ENCODE measurements at regions not wholly inside any gene's neighbourhood (a gene's known extent, or its start where the extent isn't known, plus 50 kb on each side); places are given as distances from the start of the nearest gene placed in this dataset.

DNA sequence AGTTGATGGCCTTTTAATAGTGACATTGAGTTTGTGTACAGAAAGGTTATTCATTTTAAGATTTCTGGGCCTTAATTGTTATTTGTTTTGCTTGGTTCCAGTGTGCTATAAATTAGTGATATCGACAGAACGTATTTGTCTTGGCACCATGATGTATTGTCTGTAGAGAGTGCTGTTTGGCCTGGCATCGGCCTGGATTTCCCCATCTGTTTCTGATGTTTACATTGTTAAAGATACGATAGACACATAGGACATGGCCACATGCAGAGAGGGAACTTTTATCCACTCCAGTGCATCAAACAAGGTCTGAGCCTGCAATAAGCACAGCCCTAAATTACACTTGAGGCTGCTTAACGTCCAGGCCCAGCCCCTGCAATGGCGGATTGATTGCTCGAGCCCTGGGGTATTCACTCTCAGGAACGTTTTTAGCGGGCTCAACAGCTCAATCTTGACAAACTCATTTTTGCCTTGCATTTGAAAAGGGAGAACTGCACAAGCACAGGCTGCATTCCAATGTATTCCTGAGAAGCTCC lies 144.7 kb downstream of the SLC4A3 start:
- H3K36me3 Mint-ChIP-seq (ENCODE audit: low read depth) = no peaks in the 10 kb centered on the region
- peaks cover 7% of the 10 kb centered on the region for H3K27me3 Mint-ChIP-seq
- H3K27ac Mint-ChIP-seq = no peak overlapping the region
- DNase-seq = no peak
- H3K9me3 Mint-ChIP-seq = no peaks in the 10 kb centered on the region
- no peaks in the 10 kb centered on the region for H3K4me1 Mint-ChIP-seq (ENCODE audit: low read depth)
- no peak overlapping the region for H3K4me3 Mint-ChIP-seq

DNA sequence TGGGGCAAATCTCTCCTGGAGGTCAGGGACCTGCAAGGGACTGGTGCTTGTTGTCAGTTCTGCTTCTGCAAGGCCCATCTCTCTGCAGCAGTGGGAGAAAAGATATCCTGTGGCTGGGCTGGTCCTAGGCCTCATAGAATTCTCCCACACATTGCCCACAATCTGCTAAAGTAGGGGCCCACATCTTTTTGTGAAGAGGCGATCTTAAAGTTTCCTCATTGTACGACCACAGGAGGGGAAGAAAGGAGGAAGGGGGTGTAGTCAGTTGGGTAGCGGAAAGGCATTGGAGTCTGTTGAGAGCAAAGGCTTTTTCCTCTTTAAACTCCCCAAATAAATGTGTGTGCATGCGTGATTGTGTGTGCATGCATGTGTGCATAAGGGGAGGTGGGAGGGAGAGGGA lies 145.3 kb downstream of the SLC4A3 start:
- Mint-ChIP-seq H3K27me3 (peaks cover 7% of the 10 kb centered on the region), H3K9me3 (no peaks in the 10 kb centered on the region), H3K27ac (no peak overlapping the region), H3K36me3 (ENCODE audit: low read depth) (no peaks in the 10 kb centered on the region), H3K4me3 (no peak overlapping the region), H3K4me1 (ENCODE audit: low read depth) (no peaks in the 10 kb centered on the region)
- DNase-seq = no peak

DNA sequence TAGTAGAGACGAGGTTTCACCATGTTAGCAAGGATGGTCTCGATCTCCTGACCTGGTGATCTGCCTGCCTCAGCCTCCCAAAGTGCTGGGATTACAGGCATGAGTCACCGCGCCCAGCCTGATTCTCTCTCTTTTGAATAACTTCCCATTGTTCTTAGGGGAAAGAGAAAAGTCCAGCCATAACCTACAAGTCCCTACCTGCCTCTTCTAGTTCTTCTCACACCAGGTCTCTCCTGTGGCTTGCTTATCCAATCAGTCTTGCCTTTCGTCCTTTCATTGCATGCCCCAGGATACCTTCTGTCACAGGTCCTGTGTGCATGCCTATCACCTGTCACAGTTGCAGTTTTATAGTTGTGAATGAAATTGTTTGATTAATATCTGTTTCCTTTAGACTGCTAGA lies 148.1 kb downstream of the SLC4A3 start:
- Mint-ChIP-seq H3K4me1 (ENCODE audit: low read depth) (no peaks in the 10 kb centered on the region), H3K27me3 (peaks cover 7% of the 10 kb centered on the region), H3K27ac (no peak overlapping the region), H3K4me3 (no peak overlapping the region), H3K36me3 (ENCODE audit: low read depth) (no peaks in the 10 kb centered on the region), H3K9me3 (no peaks in the 10 kb centered on the region)
- no peak for DNase-seq

DNA sequence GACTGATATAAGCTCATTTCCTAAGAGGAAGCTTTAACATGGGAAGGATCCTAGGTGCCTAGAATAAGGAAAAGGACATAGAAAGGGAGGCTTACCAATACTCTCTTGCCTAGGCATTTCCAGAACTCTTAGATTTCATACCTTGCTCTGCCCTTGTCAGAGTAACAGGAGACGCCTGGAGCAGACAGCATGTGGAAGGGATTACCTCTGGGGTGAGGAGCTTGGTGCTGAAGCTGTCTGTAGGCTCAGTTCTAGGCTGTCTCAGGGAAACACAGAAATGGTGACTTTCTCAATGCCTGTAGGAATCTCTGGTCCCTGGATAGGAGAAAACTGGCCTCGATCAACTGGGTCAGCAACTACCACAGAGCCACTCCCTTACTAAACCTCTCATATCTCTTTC lies 150.0 kb downstream of the SLC4A3 start:
- no peaks in the 10 kb centered on the region for H3K4me1 Mint-ChIP-seq (ENCODE audit: low read depth)
- H3K27me3 Mint-ChIP-seq = peaks cover 7% of the 10 kb centered on the region
- no peaks in the 10 kb centered on the region for H3K36me3 Mint-ChIP-seq (ENCODE audit: low read depth)
- no peaks in the 10 kb centered on the region for H3K9me3 Mint-ChIP-seq
- H3K4me3 Mint-ChIP-seq = no peak overlapping the region
- DNase-seq = no peak
- no peak overlapping the region for H3K27ac Mint-ChIP-seq

DNA sequence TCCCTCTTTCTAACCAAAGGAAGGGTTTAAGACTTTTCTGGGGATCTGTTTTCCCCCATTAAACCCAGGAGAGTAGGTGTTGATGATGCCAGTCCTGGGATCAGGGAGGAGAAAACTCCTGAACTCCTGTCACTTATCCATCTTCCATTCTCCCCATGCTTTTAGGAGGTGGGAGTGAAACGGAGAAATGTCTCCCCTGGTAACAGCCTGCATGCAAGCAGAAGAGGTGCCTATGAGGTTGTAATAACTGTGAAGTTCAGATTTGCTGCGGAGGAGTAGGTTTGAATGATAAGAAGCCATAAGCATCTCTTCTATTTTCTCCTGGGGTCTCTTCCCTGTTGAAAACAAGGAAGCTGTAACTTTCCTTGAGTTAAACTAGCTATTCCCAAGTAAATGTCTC lies 150.8 kb downstream of the SLC4A3 start:
- H3K4me3 Mint-ChIP-seq = no peak overlapping the region
- H3K4me1 Mint-ChIP-seq (ENCODE audit: low read depth) = no peaks in the 10 kb centered on the region
- DNase-seq = no peak
- no peak overlapping the region for H3K27ac Mint-ChIP-seq
- H3K9me3 Mint-ChIP-seq = no peaks in the 10 kb centered on the region
- no peaks in the 10 kb centered on the region for H3K36me3 Mint-ChIP-seq (ENCODE audit: low read depth)
- H3K27me3 Mint-ChIP-seq = peaks cover 7% of the 10 kb centered on the region

DNA sequence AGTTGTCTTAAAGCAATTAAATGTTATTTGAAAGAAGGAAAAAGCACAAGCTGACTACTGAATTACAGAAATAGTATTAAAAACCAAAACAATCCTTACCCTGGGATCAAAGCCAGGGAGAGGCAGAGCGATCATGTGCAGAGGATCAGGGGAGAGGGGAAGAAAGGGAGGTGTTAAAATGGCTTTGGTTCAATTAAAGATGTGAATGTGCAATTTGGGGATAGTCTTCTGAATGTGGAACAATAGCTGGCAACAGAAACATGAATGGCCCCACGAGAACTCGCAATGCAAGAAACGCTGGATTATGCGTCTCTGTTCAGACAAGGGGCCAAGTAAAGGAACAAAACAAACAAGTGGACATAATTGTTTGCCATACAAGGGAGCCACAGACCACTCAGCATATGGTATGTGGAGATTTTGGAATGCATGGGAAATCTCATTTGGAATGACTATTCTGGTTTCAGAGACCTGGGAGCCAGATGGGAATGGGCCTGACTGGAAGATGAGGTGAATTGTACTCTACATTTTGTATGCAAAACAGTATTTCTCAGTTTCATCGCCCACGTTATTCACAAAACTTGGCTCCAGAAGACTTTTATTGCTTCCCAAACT lies 155.4 kb downstream of the SLC4A3 start:
- Mint-ChIP-seq H3K9me3 (no peaks in the 10 kb centered on the region), H3K27ac (no peak overlapping the region), H3K36me3 (ENCODE audit: low read depth) (no peaks in the 10 kb centered on the region), H3K4me3 (no peak overlapping the region), H3K4me1 (ENCODE audit: low read depth) (no peaks in the 10 kb centered on the region), H3K27me3 (peaks cover 11% of the 10 kb centered on the region)
- DNase-seq = no peak

DNA sequence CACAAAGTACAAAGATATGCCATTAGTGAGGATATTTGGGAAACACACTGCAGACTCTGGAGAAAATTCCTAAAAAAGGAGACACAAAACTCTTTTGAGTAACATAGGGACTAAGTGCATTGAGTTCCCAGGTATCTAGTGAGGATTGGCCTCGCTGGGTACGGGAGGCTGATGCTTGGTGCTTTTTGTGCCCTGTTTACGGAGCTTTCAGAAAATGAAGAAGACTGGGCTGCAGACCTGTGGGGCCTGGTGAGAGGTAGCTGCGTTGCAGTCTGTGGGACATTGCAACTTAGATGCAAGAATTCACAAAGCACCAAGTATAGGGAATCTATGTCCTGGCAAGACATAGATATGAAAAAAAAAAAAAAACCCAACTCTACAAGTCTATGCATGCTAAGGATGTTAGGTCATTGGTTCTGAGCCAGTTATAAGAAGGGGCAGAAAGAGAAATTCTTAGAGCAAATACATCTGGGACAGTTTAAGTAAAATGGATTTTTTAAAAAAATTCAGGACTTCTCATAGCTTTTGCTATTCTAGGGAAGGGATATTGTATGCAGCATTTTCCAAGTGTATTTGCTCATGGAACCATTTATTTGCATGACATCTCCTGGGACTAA lies 156.0 kb downstream of the SLC4A3 start:
- Mint-ChIP-seq H3K27me3 (peaks cover 11% of the 10 kb centered on the region), H3K9me3 (no peaks in the 10 kb centered on the region), H3K27ac (no peak overlapping the region), H3K4me3 (no peak overlapping the region), H3K36me3 (ENCODE audit: low read depth) (no peaks in the 10 kb centered on the region), H3K4me1 (ENCODE audit: low read depth) (no peaks in the 10 kb centered on the region)
- DNase-seq = no peak

DNA sequence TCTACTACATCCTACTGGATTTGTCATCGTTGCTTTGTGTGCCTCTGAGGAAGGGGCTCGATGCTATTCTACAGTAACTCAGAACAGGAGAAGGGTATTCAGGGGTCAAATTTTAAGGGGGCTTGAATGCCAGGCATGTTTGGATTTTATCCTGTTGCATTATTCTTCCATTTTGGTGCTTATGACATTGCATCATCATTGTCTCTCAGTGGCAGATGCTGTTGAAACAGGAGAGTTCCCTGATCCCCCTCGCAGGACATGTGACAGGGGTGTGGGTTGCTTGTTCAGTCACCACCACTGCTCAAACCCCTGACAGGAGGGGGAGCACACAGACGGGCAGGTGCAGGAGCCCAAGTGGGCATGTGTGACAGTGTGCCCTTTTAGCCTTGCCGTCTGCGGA lies 156.7 kb downstream of the SLC4A3 start:
- no peak overlapping the region for H3K27ac Mint-ChIP-seq
- H3K36me3 Mint-ChIP-seq (ENCODE audit: low read depth) = no peaks in the 10 kb centered on the region
- no peaks in the 10 kb centered on the region for H3K9me3 Mint-ChIP-seq
- peaks cover 11% of the 10 kb centered on the region for H3K27me3 Mint-ChIP-seq
- no peak for DNase-seq
- H3K4me1 Mint-ChIP-seq (ENCODE audit: low read depth) = no peaks in the 10 kb centered on the region
- H3K4me3 Mint-ChIP-seq = no peak overlapping the region

DNA sequence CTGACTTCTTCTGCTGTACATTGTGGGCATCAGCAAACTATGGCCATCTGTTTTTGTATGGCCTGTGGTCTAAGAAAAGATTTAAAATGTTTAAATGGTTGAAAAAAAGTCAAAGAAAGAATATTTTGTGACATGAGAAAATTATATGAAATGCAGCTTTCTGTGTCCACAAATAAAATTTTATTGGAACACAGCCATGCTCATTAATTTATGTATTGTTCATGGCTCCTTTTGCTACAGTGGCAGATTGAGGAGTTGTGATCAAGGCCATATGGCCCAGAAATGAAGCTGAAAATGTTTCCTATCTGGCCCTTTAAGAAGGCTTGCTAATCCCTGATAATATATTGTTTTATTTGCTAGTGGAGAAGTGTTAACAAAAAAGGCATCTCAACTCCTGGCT lies 162.0 kb downstream of the SLC4A3 start:
- H3K36me3 Mint-ChIP-seq (ENCODE audit: low read depth) = no peaks in the 10 kb centered on the region
- peaks cover 6% of the 10 kb centered on the region for H3K27me3 Mint-ChIP-seq

DNA sequence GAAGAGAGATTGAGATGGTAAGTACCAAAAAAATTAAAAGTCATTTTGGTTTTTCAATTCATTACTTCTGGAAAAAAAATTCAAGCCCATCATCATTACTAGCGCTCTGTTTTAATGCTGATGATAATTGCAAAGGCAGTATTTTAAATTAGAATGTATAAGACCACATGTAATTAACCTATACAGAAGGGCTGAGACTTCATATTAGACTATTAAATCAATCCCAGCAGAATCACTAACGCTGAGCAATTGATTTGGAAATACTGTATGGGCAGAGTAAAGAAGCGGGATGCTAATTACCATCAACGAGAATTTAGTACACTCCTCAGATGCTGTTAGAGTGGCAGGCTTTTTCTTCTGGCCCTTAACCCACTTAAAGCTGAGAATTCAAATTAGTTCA lies 165.0 kb downstream of the SLC4A3 start:
- no peaks in the 10 kb centered on the region for H3K36me3 Mint-ChIP-seq (ENCODE audit: low read depth)
- H3K4me1 Mint-ChIP-seq (ENCODE audit: low read depth) = no peaks in the 10 kb centered on the region
- H3K27ac Mint-ChIP-seq = no peak overlapping the region
- no peaks in the 10 kb centered on the region for H3K9me3 Mint-ChIP-seq
- no peak overlapping the region for H3K4me3 Mint-ChIP-seq
- peaks cover 5% of the 10 kb centered on the region for H3K27me3 Mint-ChIP-seq
- DNase-seq = no peak

More for the DNA sequence above, 162.0 kb downstream of the SLC4A3 start:
- no peak for DNase-seq
- no peaks in the 10 kb centered on the region for H3K9me3 Mint-ChIP-seq
- no peaks in the 10 kb centered on the region for H3K4me1 Mint-ChIP-seq (ENCODE audit: low read depth)
- no peak overlapping the region for H3K4me3 Mint-ChIP-seq
- no peak overlapping the region for H3K27ac Mint-ChIP-seq

DNA sequence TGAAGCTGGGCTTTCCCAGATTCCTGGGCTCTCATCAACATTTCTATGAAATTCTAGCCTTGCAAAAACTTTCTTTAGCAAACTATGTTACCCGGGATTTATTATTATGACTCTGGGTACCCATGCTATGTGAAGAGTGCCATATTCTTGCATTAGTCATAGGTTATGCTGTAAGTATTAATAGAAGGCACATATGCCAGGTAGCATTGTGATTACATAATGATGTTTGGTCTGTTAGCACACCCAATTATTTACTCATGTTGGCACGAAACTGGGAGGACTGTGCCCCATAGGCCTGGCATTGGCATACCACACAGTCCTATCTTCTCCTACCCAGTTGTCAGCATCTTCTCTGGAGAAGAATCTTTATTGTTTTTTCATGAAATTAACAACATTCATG lies 171.0 kb downstream of the SLC4A3 start:
- Mint-ChIP-seq H3K27me3 (peaks cover 5% of the 10 kb centered on the region), H3K4me1 (ENCODE audit: low read depth) (no peaks in the 10 kb centered on the region), H3K9me3 (no peaks in the 10 kb centered on the region), H3K36me3 (ENCODE audit: low read depth) (no peaks in the 10 kb centered on the region), H3K4me3 (no peak overlapping the region), H3K27ac (no peak overlapping the region)
- DNase-seq = no peak

DNA sequence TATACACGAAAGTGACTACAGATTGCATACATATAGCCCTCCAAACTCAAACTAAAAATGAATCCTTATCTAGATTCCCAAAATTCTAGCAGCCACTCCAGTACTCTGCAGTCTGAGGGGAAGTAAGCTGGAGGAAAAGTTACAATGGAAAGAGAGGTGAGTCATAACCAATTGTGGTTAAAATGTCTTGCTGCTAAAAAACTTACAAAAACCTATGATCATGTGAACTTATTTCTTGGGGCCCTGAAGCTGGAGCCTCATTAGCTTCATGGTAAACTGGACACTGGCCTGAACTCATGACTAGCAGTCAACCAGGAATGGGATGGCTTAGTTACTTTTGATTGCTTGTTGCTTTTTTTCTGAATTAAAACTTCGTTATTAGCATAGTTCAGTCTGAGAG lies 175.9 kb downstream of the SLC4A3 start:
- DNase-seq = no peak
- H3K4me3 Mint-ChIP-seq = no peak overlapping the region
- peaks cover 6% of the 10 kb centered on the region for H3K9me3 Mint-ChIP-seq
- no peaks in the 10 kb centered on the region for H3K4me1 Mint-ChIP-seq (ENCODE audit: low read depth)
- H3K27ac Mint-ChIP-seq = no peak overlapping the region
- H3K27me3 Mint-ChIP-seq = no peaks in the 10 kb centered on the region
- H3K36me3 Mint-ChIP-seq (ENCODE audit: low read depth) = no peaks in the 10 kb centered on the region

DNA sequence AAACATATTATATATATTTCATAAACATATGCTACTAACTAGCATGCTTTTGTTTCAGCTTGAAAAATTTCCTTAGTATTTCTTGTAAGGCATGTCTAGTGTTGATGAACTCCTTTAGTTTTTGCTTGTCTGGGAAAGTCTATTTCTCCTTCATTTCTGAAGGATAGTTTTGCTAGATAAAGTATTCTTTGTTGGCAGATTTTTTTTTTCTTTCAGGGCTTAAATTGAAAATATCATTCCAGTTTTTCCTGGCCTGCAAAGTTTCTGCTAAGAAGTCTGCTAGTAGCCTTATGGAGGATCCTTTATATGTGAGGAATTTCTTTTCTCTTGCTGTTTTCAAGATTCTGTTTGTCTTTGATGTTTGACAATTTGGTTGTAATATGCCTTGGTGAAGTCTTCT lies 183.5 kb downstream of the SLC4A3 start:
- Mint-ChIP-seq H3K4me1 (ENCODE audit: low read depth) (no peaks in the 10 kb centered on the region), H3K9me3 (peaks cover 18% of the 10 kb centered on the region), H3K36me3 (ENCODE audit: low read depth) (no peaks in the 10 kb centered on the region), H3K4me3 (no peak overlapping the region), H3K27ac (no peak overlapping the region), H3K27me3 (no peaks in the 10 kb centered on the region)
- DNase-seq = no peak

DNA sequence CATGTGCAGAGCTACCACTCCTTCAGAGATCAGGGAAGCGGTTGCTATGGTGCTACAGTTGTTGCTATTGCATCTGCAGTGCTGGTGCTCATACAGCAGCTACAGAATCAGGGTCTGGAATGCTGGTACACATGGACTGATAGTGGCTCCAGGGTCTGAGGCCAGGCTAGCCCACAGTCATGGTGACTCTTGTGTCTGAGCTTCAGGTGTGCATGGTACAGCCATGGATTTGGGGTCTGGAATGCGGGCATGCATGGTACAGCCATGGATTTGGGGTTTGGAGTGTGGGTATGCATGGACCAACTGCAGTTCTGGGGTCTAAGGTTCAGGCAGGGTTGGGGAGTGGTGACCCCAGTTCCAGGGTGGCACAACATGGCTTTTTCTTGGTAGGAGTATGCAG lies 185.2 kb downstream of the SLC4A3 start:
- DNase-seq = no peak
- Mint-ChIP-seq H3K4me1 (ENCODE audit: low read depth) (no peaks in the 10 kb centered on the region), H3K27me3 (no peaks in the 10 kb centered on the region), H3K4me3 (no peak overlapping the region), H3K27ac (no peak overlapping the region), H3K9me3 (peaks cover 12% of the 10 kb centered on the region), H3K36me3 (ENCODE audit: low read depth) (no peaks in the 10 kb centered on the region)

DNA sequence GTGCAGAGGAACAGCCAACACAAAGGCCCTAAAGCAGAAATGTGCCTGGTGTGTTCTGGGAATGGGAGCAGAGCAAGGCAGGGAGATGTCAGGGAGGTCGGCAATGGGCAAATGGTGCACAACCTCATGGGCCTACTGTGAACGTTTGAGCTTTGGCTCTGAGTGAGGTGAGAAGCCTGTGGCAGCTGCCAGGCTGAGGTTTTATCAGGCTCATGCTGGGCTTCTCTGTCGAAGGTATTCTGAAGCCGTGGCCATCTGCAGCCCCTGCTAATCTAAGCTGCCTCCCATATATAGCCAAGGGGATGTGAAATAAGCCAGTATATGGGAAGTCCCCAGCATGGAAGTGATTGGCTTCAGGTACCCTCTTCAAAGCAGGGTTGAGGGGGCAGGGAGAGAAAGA lies 193.3 kb downstream of the SLC4A3 start:
- Mint-ChIP-seq H3K4me1 (ENCODE audit: low read depth) (no peaks in the 10 kb centered on the region), H3K27me3 (peaks cover 19% of the 10 kb centered on the region), H3K36me3 (ENCODE audit: low read depth) (no peaks in the 10 kb centered on the region), H3K4me3 (no peak overlapping the region), H3K27ac (no peak overlapping the region), H3K9me3 (no peaks in the 10 kb centered on the region)
- no peak for DNase-seq

All from activated T-cell treated with anti-CD3 and anti-CD28 coated beads, Interleukin-2, amount 50 U/mL, for 24 hours (primary cell).